KMS-11 (cell line): ENCODE measurements at regions not wholly inside any gene's neighbourhood (a gene's known extent, or its start where the extent isn't known, plus 50 kb on each side); places are given as distances from the start of the nearest gene placed in this dataset.
"Not testable (repeated sequence)": the region's sequence is repeated elsewhere in the genome, so short reads cannot be mapped to it uniquely, and the experiment has no call there.

Experiments
- H2AFZ ChIP-seq: fragments of 200-600 bp; sonication (generic); 2 replicates; pipeline ENCODE4 v1.6.1; 2016; ENCODE audit warnings: antibody characterized with exemption, mixed run types, low read depth
- H3K27ac ChIP-seq: fragments of 200-600 bp; sonication (generic); 2 replicates; pipeline ENCODE4 v1.6.1; 2016; ENCODE audit warnings: mild to moderate bottlenecking, mixed run types
- H3K27me3 ChIP-seq: fragments of 200-600 bp; sonication (generic); 2 replicates; pipeline ENCODE4 v1.6.1; 2017; ENCODE audit warnings: mild to moderate bottlenecking, low read depth, mixed run types, moderate library complexity; ENCODE audit not compliant: insufficient read depth
- H3K36me3 ChIP-seq: fragments of 200-600 bp; sonication (generic); 2 replicates; pipeline ENCODE4 v1.6.1; 2017; ENCODE audit warnings: mild to moderate bottlenecking, mixed run types; ENCODE audit not compliant: insufficient read depth
- H3K4me1 ChIP-seq: fragments of 200-600 bp; sonication (generic); 2 replicates; pipeline ENCODE4 v1.6.1; 2016; ENCODE audit warnings: mild to moderate bottlenecking, low read depth, mixed run types; ENCODE audit not compliant: poor library complexity, severe bottlenecking
- H3K4me2 ChIP-seq: fragments of 200-600 bp; sonication (generic); 2 replicates; pipeline ENCODE4 v1.7.0; 2016; ENCODE audit warnings: mild to moderate bottlenecking, mixed run types
- H3K4me3 ChIP-seq: fragments of 200-600 bp; sonication (generic); IDR thresholded peaks from 2 replicates; pipeline ENCODE4 v1.6.1; 2017; ENCODE audit warnings: low read depth, low read length, mixed read lengths; ENCODE audit not compliant: insufficient read depth
- H3K79me2 ChIP-seq: fragments of 200-600 bp; sonication (generic); 2 replicates; pipeline ENCODE4 v1.6.1; 2016; ENCODE audit warnings: low read depth, mixed run types; ENCODE audit not compliant: insufficient read depth
- H3K9ac ChIP-seq: fragments of 200-600 bp; sonication (generic); 2 replicates; pipeline ENCODE4 v1.6.1; 2016; ENCODE audit warnings: mild to moderate bottlenecking, mixed run types
- H4K20me1 ChIP-seq: fragments of 200-600 bp; sonication (generic); 2 replicates; pipeline ENCODE4 v1.6.1; 2016; ENCODE audit warnings: mild to moderate bottlenecking, mixed run types; ENCODE audit not compliant: insufficient read depth
- CTCF ChIP-seq: fragments of 200-600 bp; sonication (generic); conservative IDR thresholded peaks from 2 replicates; pipeline ENCODE4 v1.6.1; 2017; ENCODE audit warnings: low read depth, mild to moderate bottlenecking, antibody characterized with exemption, low read length, moderate library complexity, mixed read lengths

GRCh38 chr6:63464060-63464459, 108.2 kb upstream of the LOC128125822 start:
- Histone ChIP-seq H4K20me1 (no peaks in the 10 kb centered on the region), H3K27ac (no peak overlapping the region), H3K79me2 (no peaks in the 10 kb centered on the region), H3K27me3 (no peaks in the 10 kb centered on the region), H3K4me3 (no peak overlapping the region), H2AFZ (no peak overlapping the region), H3K36me3 (no peaks in the 10 kb centered on the region), H3K4me2 (no peak overlapping the region), H3K4me1 (no peaks in the 10 kb centered on the region), H3K9ac (no peak overlapping the region)
- TF ChIP-seq CTCF, result no peak

- Histone ChIP-seq H3K27ac (no peak overlapping the region), H3K4me2 (no peak overlapping the region), H3K27me3 (no peaks in the 10 kb centered on the region), H3K4me1 (no peaks in the 10 kb centered on the region), H3K36me3 (no peaks in the 10 kb centered on the region), H2AFZ (no peak overlapping the region), H3K9ac (no peak overlapping the region), H3K4me3 (no peak overlapping the region), H4K20me1 (no peaks in the 10 kb centered on the region), H3K79me2 (no peaks in the 10 kb centered on the region)
- no peak for TF ChIP-seq CTCF
Observed at GRCh38 chr6:63465750-63466149, 106.5 kb upstream of the LOC128125822 start.

- H3K27ac ChIP-seq, result no peak overlapping the region
- H3K36me3 ChIP-seq, result no peaks in the 10 kb centered on the region
- no peaks in the 10 kb centered on the region for H3K4me1 ChIP-seq
- no peaks in the 10 kb centered on the region for H3K79me2 ChIP-seq
- H4K20me1 ChIP-seq, result no peaks in the 10 kb centered on the region
- H3K4me2 ChIP-seq, result no peak overlapping the region
- TF ChIP-seq CTCF, result no peak
- H2AFZ ChIP-seq, result no peak overlapping the region
- no peak overlapping the region for H3K9ac ChIP-seq
- H3K4me3 ChIP-seq, result no peak overlapping the region
- H3K27me3 ChIP-seq, result no peaks in the 10 kb centered on the region
Observed at GRCh38 chr6:63466242-63466733, 106.0 kb upstream of the LOC128125822 start.

GRCh38 chr6:63467247-63467954, 104.9 kb upstream of the LOC128125822 start:
- TF ChIP-seq CTCF, result no peak
- Histone ChIP-seq H3K79me2 (no peaks in the 10 kb centered on the region), H2AFZ (no peak overlapping the region)

GRCh38 chr6:63471145-63471544, 101.1 kb upstream of the LOC128125822 start:
- H4K20me1 ChIP-seq, H3K36me3 ChIP-seq, H3K4me1 ChIP-seq, H3K4me3 ChIP-seq, H2AFZ ChIP-seq, H3K9ac ChIP-seq, H3K79me2 ChIP-seq, H3K27me3 ChIP-seq, H3K27ac ChIP-seq, H3K4me2 ChIP-seq: not testable (repeated sequence)

More at GRCh38 chr6:63467247-63467954, 104.9 kb upstream of the LOC128125822 start:
- H4K20me1 ChIP-seq, result no peaks in the 10 kb centered on the region
- H3K27ac ChIP-seq, result no peak overlapping the region
- no peaks in the 10 kb centered on the region for H3K36me3 ChIP-seq
- H3K4me3 ChIP-seq, result no peak overlapping the region
- no peaks in the 10 kb centered on the region for H3K27me3 ChIP-seq
- no peaks in the 10 kb centered on the region for H3K4me1 ChIP-seq
- H3K4me2 ChIP-seq, result no peak overlapping the region
- H3K9ac ChIP-seq, result no peak overlapping the region
